ENCODE measurements at regions not wholly inside any gene's neighbourhood (a gene's known extent, or its start where the extent isn't known, plus 50 kb on each side); places are given as distances from the start of the nearest gene placed in this dataset.

- TF ChIP-seq GATA2 (IDR thresholded peaks at IDR 0.05; ENCODE audit: low read depth, low read length) (no peak), GATA3 (IDR thresholded peaks at IDR 0.05; ENCODE audit: low read depth, low read length) (no peak)
Measured at GRCh38 chr2:177059293-177059692, 153.3 kb upstream of the HNRNPA3 start.

Data from SH-SY5Y (cell line).